GM19035 (cell line): ENCODE measurements at regions not wholly inside any gene's neighbourhood (a gene's known extent, or its start where the extent isn't known, plus 50 kb on each side); places are given as distances from the start of the nearest gene placed in this dataset.
"Not testable (repeated sequence)": the region's sequence is repeated elsewhere in the genome, so short reads cannot be mapped to it uniquely, and the experiment has no call there.

Experiments
- ATAC-seq: cut with Tn5 transposase; IDR thresholded peaks from one replicate; pipeline ENCODE4 v1.9.1; 2021; ENCODE audit not compliant: unreplicated experiment

GRCh38 chrY:7814361-7814760 is 902.8 kb upstream of the AMELY start:
- no peak for ATAC-seq

- no peak for ATAC-seq
Observed at GRCh38 chrY:7810359-7810758, 898.8 kb upstream of the AMELY start.

- ATAC-seq: no peak
Observed at GRCh38 chrY:7807516-7807870, 895.9 kb upstream of the AMELY start.

GRCh38 chrY:7806592-7807515 is 895.3 kb upstream of the AMELY start:
- no peak for ATAC-seq

- no peak for ATAC-seq
Observed at GRCh38 chrY:7805624-7806023, 894.1 kb upstream of the AMELY start.

GRCh38 chrY:7803737-7804136 is 892.2 kb upstream of the AMELY start:
- ATAC-seq: no peak

- ATAC-seq: no peak
Observed at GRCh38 chrY:7796128-7796527, 884.6 kb upstream of the AMELY start.

GRCh38 chrY:7794441-7794840 is 882.9 kb upstream of the AMELY start:
- no peak for ATAC-seq

GRCh38 chrY:7793989-7794388 is 882.4 kb upstream of the AMELY start:
- ATAC-seq: no peak

GRCh38 chrY:7792431-7792830 is 880.9 kb upstream of the AMELY start:
- ATAC-seq: no peak

GRCh38 chrY:7781501-7781900 is 869.9 kb upstream of the AMELY start:
- no peak for ATAC-seq

- ATAC-seq: not testable (repeated sequence)
Observed at GRCh38 chrY:7775436-7775835, 863.9 kb upstream of the AMELY start.

- ATAC-seq: no peak
Observed at GRCh38 chrY:7771771-7772170, 860.2 kb upstream of the AMELY start.

GRCh38 chrY:7769790-7770375 is 858.3 kb upstream of the AMELY start:
- no peak for ATAC-seq

- no peak for ATAC-seq
Observed at GRCh38 chrY:7768901-7769300, 857.3 kb upstream of the AMELY start.

- no peak for ATAC-seq
Observed at GRCh38 chrY:7753711-7754110, 842.2 kb upstream of the AMELY start.

GRCh38 chrY:7746781-7747180 is 835.2 kb upstream of the AMELY start:
- no peak for ATAC-seq

GRCh38 chrY:7745581-7745901 is 834.0 kb upstream of the AMELY start:
- no peak for ATAC-seq

GRCh38 chrY:7744691-7745580 is 833.4 kb upstream of the AMELY start:
- ATAC-seq: no peak

- ATAC-seq: no peak
Observed at GRCh38 chrY:7736847-7737365, 825.4 kb upstream of the AMELY start.

GRCh38 chrY:7731651-7732050 is 820.1 kb upstream of the AMELY start:
- no peak for ATAC-seq

GRCh38 chrY:7730664-7731063 is 819.1 kb upstream of the AMELY start:
- ATAC-seq: no peak
